VCaP (cell line): ENCODE measurements at regions not wholly inside any gene's neighbourhood (a gene's known extent, or its start where the extent isn't known, plus 50 kb on each side); places are given as distances from the start of the nearest gene placed in this dataset.

Experiments
- H3K27ac ChIP-seq: fragments of 450-650 bp; 2 replicates; pipeline ENCODE4 v1.5.1; 2017
- TF ChIP-seq, protein P1 (sequence below): fragments of 450-650 bp; conservative IDR thresholded peaks from 2 replicates; pipeline ENCODE4 v1.5.1; 2017; ENCODE audit warnings: mild to moderate bottlenecking, moderate library complexity

DNA sequence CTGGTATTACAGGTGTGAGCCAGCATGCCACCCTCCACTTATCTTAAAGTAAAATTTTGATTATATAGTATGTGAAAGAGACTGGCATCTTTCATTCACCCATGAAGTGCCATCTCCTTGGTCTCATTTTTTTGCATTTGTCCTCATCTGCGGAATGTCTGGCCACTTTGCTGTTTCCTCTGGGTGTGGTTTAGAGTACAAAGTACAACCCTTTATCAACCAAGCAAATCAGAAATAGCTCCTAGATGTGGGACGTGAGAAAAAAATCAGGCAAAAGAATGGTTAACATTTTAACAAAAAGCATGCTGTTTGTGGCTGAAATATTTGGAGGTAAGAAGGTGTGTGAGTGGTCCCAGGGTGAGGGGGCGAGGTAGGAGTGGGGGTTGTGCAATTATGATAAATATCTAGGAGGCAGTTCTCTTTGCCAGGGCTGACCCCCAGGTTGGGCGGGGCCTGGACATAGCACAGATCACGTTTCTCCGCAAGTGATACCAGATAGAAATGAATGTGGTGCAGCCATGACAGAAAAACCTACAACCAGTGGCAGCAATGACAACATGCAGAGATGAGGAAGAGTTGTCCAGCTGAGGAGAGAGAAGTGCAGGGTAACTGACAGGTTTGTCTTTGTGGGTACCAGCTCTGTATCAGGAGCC, 115.8 kb upstream of the SERTAD2 start:
- TF ChIP-seq, protein P1, sequence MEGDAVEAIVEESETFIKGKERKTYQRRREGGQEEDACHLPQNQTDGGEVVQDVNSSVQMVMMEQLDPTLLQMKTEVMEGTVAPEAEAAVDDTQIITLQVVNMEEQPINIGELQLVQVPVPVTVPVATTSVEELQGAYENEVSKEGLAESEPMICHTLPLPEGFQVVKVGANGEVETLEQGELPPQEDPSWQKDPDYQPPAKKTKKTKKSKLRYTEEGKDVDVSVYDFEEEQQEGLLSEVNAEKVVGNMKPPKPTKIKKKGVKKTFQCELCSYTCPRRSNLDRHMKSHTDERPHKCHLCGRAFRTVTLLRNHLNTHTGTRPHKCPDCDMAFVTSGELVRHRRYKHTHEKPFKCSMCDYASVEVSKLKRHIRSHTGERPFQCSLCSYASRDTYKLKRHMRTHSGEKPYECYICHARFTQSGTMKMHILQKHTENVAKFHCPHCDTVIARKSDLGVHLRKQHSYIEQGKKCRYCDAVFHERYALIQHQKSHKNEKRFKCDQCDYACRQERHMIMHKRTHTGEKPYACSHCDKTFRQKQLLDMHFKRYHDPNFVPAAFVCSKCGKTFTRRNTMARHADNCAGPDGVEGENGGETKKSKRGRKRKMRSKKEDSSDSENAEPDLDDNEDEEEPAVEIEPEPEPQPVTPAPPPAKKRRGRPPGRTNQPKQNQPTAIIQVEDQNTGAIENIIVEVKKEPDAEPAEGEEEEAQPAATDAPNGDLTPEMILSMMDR: no peak
- no peak overlapping the region for H3K27ac ChIP-seq

DNA sequence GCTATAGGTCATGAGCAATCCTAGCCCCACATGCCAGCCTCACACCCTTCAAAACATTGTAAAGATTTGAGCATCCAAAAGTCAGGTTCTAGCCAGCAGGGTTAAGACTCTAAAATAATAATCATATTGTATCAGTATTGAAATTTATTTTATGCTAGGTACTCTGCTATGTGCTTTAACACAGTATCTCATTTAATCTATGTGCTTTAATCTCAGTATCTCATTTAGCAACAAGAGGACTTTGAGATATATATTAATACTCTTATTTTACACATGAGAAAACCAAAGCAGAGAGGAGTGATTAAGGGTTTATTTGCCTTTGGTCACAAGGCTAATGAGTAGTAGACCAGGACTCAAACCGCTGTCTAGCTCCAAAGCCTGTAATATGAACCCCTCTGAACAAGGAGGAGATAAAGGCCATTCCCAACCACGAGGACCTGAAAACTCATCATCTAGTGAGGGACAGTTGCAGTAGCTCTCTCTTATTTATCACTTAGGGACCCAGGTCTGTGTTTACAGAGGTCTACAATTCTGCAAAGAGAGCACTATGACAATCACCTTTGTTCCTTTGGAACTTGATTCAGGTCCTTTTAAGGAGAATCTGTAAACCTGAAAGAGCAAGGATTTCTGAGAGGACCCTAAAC, 116.5 kb upstream of the SERTAD2 start:
- H3K27ac ChIP-seq: no peak overlapping the region
- TF ChIP-seq, protein P1: no peak

DNA sequence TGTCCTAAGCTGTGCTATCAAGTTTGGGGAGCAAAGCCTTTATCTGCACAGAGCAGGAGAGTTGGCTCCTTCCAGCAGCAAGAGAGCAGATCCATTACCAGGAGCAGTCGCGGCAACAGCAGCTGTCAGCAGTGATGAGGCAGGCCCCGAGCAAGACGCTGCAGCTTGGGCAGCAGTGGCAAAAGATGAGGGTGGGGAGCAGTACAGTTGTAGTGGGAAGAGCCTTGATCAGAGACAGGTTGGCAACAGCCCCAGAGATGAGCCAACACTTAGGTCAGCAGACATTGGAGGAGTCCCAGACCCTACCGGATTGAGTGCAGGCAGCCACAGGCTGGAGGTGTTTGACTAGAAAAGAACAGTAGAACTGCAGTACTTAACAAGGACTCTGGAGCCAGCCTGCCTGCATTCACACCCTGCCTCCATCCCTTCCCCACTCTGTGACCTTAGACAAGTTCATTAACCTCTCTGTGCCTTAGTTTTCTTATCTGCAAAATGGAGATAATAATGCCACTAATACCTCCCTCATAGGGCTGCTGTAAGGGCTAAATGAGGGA, 117.1 kb upstream of the SERTAD2 start:
- no peak overlapping the region for H3K27ac ChIP-seq
- TF ChIP-seq, protein P1: no peak

DNA sequence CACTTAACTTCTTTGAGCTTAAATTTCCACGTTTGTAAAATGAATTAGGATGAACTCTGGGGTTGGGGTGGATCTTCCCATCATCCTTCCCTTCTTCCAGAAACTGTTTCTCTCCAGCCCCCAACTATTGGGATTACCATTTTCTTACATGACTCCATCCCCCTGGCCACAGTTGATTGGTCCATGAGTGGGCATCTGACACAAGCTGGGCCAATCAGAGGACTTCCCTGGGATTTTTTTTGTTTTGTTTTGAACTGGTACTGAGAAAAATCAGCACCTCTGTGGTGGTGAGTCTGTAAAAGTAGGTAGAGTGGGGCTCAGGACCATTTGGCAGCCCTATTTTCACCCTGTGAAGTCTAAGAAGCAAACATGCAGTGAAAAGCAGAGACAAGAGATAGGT, 118.0 kb upstream of the SERTAD2 start:
- TF ChIP-seq, protein P1: no peak
- H3K27ac ChIP-seq: no peak overlapping the region

DNA sequence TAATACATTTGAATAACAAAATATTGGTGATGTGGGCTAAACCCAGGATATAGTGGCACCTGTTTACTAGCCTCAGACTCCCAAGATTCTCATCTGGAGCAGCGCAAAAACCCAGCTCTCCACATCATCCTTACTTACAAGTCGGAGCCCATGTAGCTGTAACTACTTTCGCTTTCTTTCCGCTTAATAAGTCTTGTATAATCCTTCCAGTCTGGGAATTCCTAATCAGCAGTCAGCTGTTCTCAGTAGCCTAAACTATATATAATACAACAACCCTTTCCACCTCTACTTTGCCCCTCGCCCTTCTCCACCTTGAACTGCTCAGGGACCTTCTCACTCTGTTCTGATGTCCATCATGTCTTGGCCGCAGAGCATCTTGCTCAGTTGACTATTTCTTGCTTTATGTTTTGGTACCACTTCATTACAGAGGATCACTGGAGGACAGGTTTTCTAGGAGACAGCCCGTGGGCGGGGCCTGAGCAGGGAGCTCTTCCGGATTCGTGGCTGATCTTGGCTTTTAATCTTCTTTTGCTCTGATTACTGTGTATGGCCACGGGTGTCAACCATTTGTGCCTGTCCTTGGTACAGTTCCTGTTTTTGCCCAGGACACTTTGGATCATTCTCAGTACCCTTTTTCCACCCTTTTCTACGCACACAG, 119.9 kb upstream of the SERTAD2 start:
- TF ChIP-seq, protein P1: no peak
- no peak overlapping the region for H3K27ac ChIP-seq

DNA sequence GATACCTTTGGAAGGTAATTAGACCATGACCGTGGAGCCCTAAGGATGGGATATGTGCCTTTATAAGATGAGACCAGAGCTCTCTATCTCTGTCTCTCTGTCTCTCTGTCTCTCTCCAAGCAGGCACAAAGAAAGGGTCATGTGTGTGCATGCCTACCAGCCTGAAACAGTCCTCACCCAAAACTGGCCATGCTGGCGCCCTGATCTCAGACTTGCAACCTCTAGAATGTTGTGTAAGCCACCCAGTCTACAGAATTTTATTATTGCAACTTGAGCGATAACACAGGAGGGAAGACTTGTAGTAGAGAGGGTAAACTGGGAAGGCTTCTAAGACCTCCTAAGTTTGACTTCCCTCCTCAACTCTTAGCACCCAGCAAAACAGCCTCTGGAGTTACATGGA, 124.1 kb upstream of the SERTAD2 start:
- TF ChIP-seq, protein P1: no peak
- H3K27ac ChIP-seq: no peak overlapping the region

DNA sequence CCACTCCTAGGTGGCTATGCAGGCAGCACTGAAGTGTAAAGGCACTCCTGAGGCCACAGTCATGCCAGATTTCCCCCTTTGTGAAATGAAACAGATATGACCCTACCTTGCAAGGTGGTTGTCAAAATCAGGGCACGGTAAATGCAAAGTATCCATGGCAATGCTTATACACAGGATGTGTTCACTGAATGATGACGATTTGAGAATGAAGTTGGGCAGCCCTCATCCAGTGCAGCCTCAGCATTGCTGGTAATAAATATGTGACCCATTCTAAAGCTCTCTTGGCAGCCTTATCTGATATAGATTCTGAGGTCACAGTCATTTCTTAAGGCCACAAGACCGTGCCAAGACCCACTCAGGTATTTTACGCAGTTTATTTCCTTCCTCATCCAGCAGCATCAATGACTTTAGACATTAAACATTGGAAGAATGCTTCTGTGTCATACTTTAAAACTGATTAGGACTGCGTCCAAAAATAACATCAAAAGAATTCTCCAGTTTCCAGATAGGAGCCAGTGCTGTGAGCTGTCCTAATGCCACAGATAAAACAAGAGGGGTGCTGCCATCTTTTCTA, 125.5 kb upstream of the SERTAD2 start:
- no peak overlapping the region for H3K27ac ChIP-seq
- TF ChIP-seq, protein P1: no peak
